ENCODE measurements at regions not wholly inside any gene's neighbourhood (a gene's known extent, or its start where the extent isn't known, plus 50 kb on each side); places are given as distances from the start of the nearest gene placed in this dataset.

DNA sequence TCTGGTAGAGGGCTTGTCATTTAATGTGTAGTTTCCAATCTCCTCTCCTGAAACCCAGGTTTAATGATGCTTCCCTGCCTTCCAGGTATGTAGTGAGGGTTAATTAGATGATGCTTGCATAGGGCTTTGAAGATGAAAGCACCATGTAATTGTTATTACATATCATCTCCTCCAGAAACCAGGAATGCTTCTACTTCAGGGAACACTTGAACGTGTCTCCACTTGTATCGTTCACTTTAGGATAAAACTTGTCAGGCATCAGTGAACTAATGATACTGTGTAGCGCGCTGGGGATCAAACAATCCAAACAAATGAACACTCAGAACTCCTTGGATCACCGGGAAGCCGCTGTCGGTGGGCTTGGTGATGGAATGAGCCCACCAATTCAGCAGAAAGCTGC lies 260.9 kb upstream of the FZD8 start:
- no peak overlapping the region for H3K4me3 ChIP-seq (ENCODE audit: low read depth, low read length, poor library complexity, severe bottlenecking)
- ChIA-PET CTCF (no interaction called here), POLR2A (ENCODE audit: low non-redundant PET) (no interaction called here)
- H3K9me3 ChIP-seq (ENCODE audit: low read depth, low read length, poor library complexity, severe bottlenecking): no peaks in the 10 kb centered on the region
- H3K36me3 ChIP-seq (ENCODE audit: insufficient read depth, low read length, poor library complexity, severe bottlenecking): no peaks in the 10 kb centered on the region
- DNase-seq (ENCODE audit: low spot score): no peak
- BruUV-seq (replicated peaks): no TSS peak
- intact Hi-C loops (cut with micrococcal nuclease; ENCODE audit: unreplicated experiment): no loop called here
- no peaks in the 10 kb centered on the region for H3K27me3 ChIP-seq (replicated peaks; ENCODE audit: insufficient read depth, low read depth, low read length, poor library complexity)
- H3K4me1 ChIP-seq (ENCODE audit: insufficient read depth, low read length, poor library complexity, severe bottlenecking): peaks cover 3% of the 10 kb centered on the region
- TF ChIP-seq, protein P1, sequence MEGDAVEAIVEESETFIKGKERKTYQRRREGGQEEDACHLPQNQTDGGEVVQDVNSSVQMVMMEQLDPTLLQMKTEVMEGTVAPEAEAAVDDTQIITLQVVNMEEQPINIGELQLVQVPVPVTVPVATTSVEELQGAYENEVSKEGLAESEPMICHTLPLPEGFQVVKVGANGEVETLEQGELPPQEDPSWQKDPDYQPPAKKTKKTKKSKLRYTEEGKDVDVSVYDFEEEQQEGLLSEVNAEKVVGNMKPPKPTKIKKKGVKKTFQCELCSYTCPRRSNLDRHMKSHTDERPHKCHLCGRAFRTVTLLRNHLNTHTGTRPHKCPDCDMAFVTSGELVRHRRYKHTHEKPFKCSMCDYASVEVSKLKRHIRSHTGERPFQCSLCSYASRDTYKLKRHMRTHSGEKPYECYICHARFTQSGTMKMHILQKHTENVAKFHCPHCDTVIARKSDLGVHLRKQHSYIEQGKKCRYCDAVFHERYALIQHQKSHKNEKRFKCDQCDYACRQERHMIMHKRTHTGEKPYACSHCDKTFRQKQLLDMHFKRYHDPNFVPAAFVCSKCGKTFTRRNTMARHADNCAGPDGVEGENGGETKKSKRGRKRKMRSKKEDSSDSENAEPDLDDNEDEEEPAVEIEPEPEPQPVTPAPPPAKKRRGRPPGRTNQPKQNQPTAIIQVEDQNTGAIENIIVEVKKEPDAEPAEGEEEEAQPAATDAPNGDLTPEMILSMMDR (conservative IDR thresholded peaks at IDR 0.05; ENCODE audit: low read depth, low read length): no peak
- no peak for TF ChIP-seq EZH2 (IDR thresholded peaks at IDR 0.05; ENCODE audit: borderline replicate concordance, low read depth, low read length, poor library complexity, severe bottlenecking)
- no peak overlapping the region for H3K27ac ChIP-seq (ENCODE audit: low read depth, low read length, poor library complexity, severe bottlenecking)

DNA sequence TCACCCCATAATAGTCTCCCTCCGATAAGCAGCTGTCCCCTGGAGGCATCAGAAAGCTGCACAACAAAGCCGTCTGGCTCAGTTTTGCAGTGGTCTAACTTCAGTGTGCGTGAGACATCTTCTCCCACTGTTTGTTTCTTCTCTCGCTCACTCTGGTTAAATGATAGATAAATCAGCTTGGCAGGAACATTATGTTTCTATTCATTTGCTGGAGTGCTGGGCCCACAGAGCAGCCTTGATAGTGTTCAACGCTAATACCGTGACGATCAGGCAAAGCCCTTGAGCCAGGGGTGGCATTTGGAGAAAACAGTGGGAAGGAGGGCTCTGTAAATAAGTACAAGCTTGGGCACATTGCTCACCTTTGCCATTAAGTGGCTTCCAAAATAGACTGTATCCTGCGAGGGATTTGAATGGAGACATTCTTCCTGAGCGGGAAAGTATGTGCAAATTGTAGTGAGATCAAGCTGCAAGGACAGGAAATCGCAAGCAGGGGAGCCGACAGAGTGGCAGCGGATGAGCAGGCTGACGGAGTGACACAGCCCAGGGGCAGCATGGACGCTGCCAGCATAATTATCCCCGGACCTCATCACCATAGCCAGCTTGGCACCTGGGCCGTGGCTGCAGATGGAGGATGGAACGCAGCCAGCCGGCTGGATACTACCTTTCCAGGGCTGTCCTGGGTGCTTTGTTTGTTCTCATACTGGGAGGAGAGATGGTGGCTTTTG lies 256.8 kb upstream of the FZD8 start:
- DNase-seq (ENCODE audit: low spot score): peak; percentile 35
- no peak for TF ChIP-seq EZH2 (IDR thresholded peaks at IDR 0.05; ENCODE audit: borderline replicate concordance, low read depth, low read length, poor library complexity, severe bottlenecking)
- TF ChIP-seq, protein P1 (conservative IDR thresholded peaks at IDR 0.05; ENCODE audit: low read depth, low read length): no peak
- intact Hi-C loops (cut with micrococcal nuclease; ENCODE audit: unreplicated experiment): no loop called here
- no peak overlapping the region for H3K4me3 ChIP-seq (ENCODE audit: low read depth, low read length, poor library complexity, severe bottlenecking)
- BruUV-seq (replicated peaks): no TSS peak
- H3K36me3 ChIP-seq (ENCODE audit: insufficient read depth, low read length, poor library complexity, severe bottlenecking): no peaks in the 10 kb centered on the region
- ChIA-PET POLR2A (ENCODE audit: low non-redundant PET) (no interaction called here), CTCF (no interaction called here)
- no peaks in the 10 kb centered on the region for H3K9me3 ChIP-seq (ENCODE audit: low read depth, low read length, poor library complexity, severe bottlenecking)
- H3K4me1 ChIP-seq (ENCODE audit: insufficient read depth, low read length, poor library complexity, severe bottlenecking): peaks cover 6% of the 10 kb centered on the region
- no peak overlapping the region for H3K27ac ChIP-seq (ENCODE audit: low read depth, low read length, poor library complexity, severe bottlenecking)
- H3K27me3 ChIP-seq (replicated peaks; ENCODE audit: insufficient read depth, low read depth, low read length, poor library complexity): no peaks in the 10 kb centered on the region

DNA sequence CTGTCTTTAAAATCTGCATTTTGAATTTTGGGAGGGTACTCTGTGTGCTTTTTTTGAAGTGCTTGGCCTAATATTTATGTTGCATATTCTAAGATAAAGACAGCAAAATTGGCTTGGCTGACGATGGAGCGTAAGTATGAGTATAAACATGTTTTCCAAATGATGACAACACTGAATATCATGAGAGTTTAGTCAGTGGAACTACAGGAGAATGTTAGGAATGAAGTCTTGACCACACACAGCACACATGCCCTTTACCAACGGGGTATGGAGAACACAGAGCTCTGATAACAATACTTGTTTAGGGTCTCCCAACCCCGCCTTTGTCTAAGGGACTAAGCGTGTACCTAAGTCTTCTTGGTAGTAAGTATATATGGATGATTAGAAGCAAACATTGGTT lies 253.9 kb upstream of the FZD8 start:
- TF ChIP-seq, protein P1 (conservative IDR thresholded peaks at IDR 0.05; ENCODE audit: low read depth, low read length): no peak
- TF ChIP-seq EZH2 (IDR thresholded peaks at IDR 0.05; ENCODE audit: borderline replicate concordance, low read depth, low read length, poor library complexity, severe bottlenecking): no peak
- DNase-seq (ENCODE audit: low spot score): no peak
- Histone ChIP-seq H3K27me3 (replicated peaks; ENCODE audit: insufficient read depth, low read depth, low read length, poor library complexity) (no peaks in the 10 kb centered on the region), H3K4me1 (ENCODE audit: insufficient read depth, low read length, poor library complexity, severe bottlenecking) (peaks cover 13% of the 10 kb centered on the region), H3K9me3 (ENCODE audit: low read depth, low read length, poor library complexity, severe bottlenecking) (no peaks in the 10 kb centered on the region), H3K27ac (ENCODE audit: low read depth, low read length, poor library complexity, severe bottlenecking) (no peak overlapping the region), H3K4me3 (ENCODE audit: low read depth, low read length, poor library complexity, severe bottlenecking) (no peak overlapping the region), H3K36me3 (ENCODE audit: insufficient read depth, low read length, poor library complexity, severe bottlenecking) (no peaks in the 10 kb centered on the region)
- intact Hi-C loops (cut with micrococcal nuclease; ENCODE audit: unreplicated experiment): no loop called here
- ChIA-PET CTCF (interaction anchor here (0.6 kb wide), 1 partner anchor 1699 kb away, joined by 3 read pairs; no protein-coding TSS in a partner anchor), POLR2A (ENCODE audit: low non-redundant PET) (no interaction called here)
- no TSS peak for BruUV-seq (replicated peaks)

Measured in A673 (cell line).